SU-DHL-6 (cell line): ENCODE measurements at regions not wholly inside any gene's neighbourhood (a gene's known extent, or its start where the extent isn't known, plus 50 kb on each side); places are given as distances from the start of the nearest gene placed in this dataset.
"Not testable (repeated sequence)": the region's sequence is repeated elsewhere in the genome, so short reads cannot be mapped to it uniquely, and the experiment has no call there.

Experiments
- H2AFZ ChIP-seq: fragments of 200-600 bp; sonication (generic); 2 replicates; pipeline ENCODE4 v1.6.1; 2014; ENCODE audit warnings: low read depth, mild to moderate bottlenecking, moderate library complexity, mixed read lengths, antibody characterized with exemption, low read length; ENCODE audit not compliant: severe bottlenecking
- H3F3A ChIP-seq: fragments of 200-600 bp; shearing (Covaris generic); 2 replicates; pipeline ENCODE4 v1.6.0; 2016; ENCODE audit warnings: antibody characterized with exemption, mild to moderate bottlenecking; ENCODE audit not compliant: insufficient read depth
- H3K27ac ChIP-seq: fragments of 200-600 bp; sonication (generic); 2 replicates; pipeline ENCODE4 v1.5.1; 2016; ENCODE audit warnings: low read depth, mild to moderate bottlenecking, low read length, moderate library complexity, mixed read lengths
- H3K27me3 ChIP-seq: fragments of 200-600 bp; sonication (generic), shearing (Covaris generic); 2 replicates; pipeline ENCODE4 v1.6.0; 2014; ENCODE audit warnings: mild to moderate bottlenecking, low read length
- H3K36me3 ChIP-seq: fragments of 200-600 bp; sonication (generic); 2 replicates; pipeline ENCODE4 v1.6.1; 2014; ENCODE audit warnings: mild to moderate bottlenecking, low read length, mixed read lengths
- H3K4me2 ChIP-seq: fragments of 300-600, 200-600 bp; shearing (Covaris generic), sonication (generic); 2 replicates; pipeline ENCODE4 v1.6.0; 2014; ENCODE audit warnings: low read length, low read depth, mild to moderate bottlenecking; ENCODE audit not compliant: poor library complexity, severe bottlenecking
- H3K4me3 ChIP-seq: fragments of 200-600 bp; sonication (generic); 2 replicates; pipeline ENCODE4 v1.5.1; 2014; ENCODE audit warnings: antibody characterized with exemption, low read length, mild to moderate bottlenecking, mixed read lengths; ENCODE audit not compliant: insufficient read depth, poor library complexity, severe bottlenecking
- H3K79me2 ChIP-seq: fragments of 200-600 bp; sonication (generic); 2 replicates; pipeline ENCODE4 v1.6.1; 2014; ENCODE audit warnings: mild to moderate bottlenecking, low read length, moderate library complexity; ENCODE audit not compliant: insufficient read depth
- H3K9ac ChIP-seq: fragments of 200-600 bp; sonication (generic); 2 replicates; pipeline ENCODE4 v1.7.0; 2014; ENCODE audit warnings: mild to moderate bottlenecking, low read length
- H3K9me2 ChIP-seq: fragments of 200-600 bp; sonication (generic); replicated peaks from 2 replicates; pipeline ENCODE4 v1.6.1; 2014; ENCODE audit warnings: low read length; ENCODE audit not compliant: insufficient read depth
- H3K9me3 ChIP-seq: fragments of 200-600 bp; sonication (generic); 2 replicates; pipeline ENCODE4 v1.6.1; 2014; ENCODE audit warnings: low read length, mixed read lengths; ENCODE audit not compliant: insufficient read depth
- H4K20me1 ChIP-seq: fragments of 200-600 bp; sonication (generic); 2 replicates; pipeline ENCODE4 v1.6.1; 2014; ENCODE audit warnings: low read depth, mild to moderate bottlenecking, antibody characterized with exemption, low read length, moderate library complexity, mixed read lengths
- CTCF ChIP-seq: fragments of 200-600 bp; sonication (generic); IDR thresholded peaks from one replicate; pipeline ENCODE4 v1.5.1; 2017; ENCODE audit warnings: antibody characterized with exemption, mild to moderate bottlenecking, low read length, moderate library complexity; ENCODE audit not compliant: insufficient read depth, poor library complexity, severe bottlenecking
- EZH2phosphoT487 ChIP-seq: fragments of 200-600 bp; sonication (generic), shearing (Covaris generic); conservative IDR thresholded peaks from 2 replicates; pipeline ENCODE4 v1.6.1; 2018; ENCODE audit warnings: mild to moderate bottlenecking, antibody characterized with exemption, low read length, moderate library complexity, mixed read lengths

GRCh38 chr12:131298526-131299369 is 345.0 kb downstream of the ADGRD1 start:
- not testable (repeated sequence) for H3K36me3 ChIP-seq, H3K27ac ChIP-seq, H3K27me3 ChIP-seq, H3K4me3 ChIP-seq, H3K9ac ChIP-seq, H3K9me2 ChIP-seq, H2AFZ ChIP-seq, H3F3A ChIP-seq, H3K4me2 ChIP-seq, H4K20me1 ChIP-seq, H3K9me3 ChIP-seq, H3K79me2 ChIP-seq

- H2AFZ ChIP-seq, H3K9ac ChIP-seq, H3K27me3 ChIP-seq, H3K36me3 ChIP-seq, H4K20me1 ChIP-seq, H3K27ac ChIP-seq, H3K4me2 ChIP-seq, H3F3A ChIP-seq, H3K9me3 ChIP-seq, H3K4me3 ChIP-seq, H3K9me2 ChIP-seq, H3K79me2 ChIP-seq: not testable (repeated sequence)
These were observed 345.6 kb downstream of the ADGRD1 start for GRCh38 chr12:131299370-131299701.

GRCh38 chr12:131303576-131303975 is 349.9 kb downstream of the ADGRD1 start:
- not testable (repeated sequence) for H3K9me2 ChIP-seq, H3K79me2 ChIP-seq, H3K36me3 ChIP-seq, H3K4me2 ChIP-seq, H3K27ac ChIP-seq, H3K4me3 ChIP-seq, H3K9ac ChIP-seq, H3K9me3 ChIP-seq, H3K27me3 ChIP-seq, H3F3A ChIP-seq, H2AFZ ChIP-seq, H4K20me1 ChIP-seq

- H2AFZ ChIP-seq, H3K27ac ChIP-seq, H4K20me1 ChIP-seq, H3K9me3 ChIP-seq, H3K27me3 ChIP-seq, H3K79me2 ChIP-seq, H3F3A ChIP-seq, H3K9me2 ChIP-seq, H3K4me3 ChIP-seq, H3K9ac ChIP-seq, H3K4me2 ChIP-seq, H3K36me3 ChIP-seq: not testable (repeated sequence)
These were observed 350.9 kb downstream of the ADGRD1 start for GRCh38 chr12:131304642-131305041.

- no peaks in the 10 kb centered on the region for H3K79me2 ChIP-seq
- H3K9me3 ChIP-seq: no peaks in the 10 kb centered on the region
- no peak overlapping the region for H3K27ac ChIP-seq
- no peak overlapping the region for H3K4me3 ChIP-seq
- H3K4me2 ChIP-seq: no peak overlapping the region
- no peaks in the 10 kb centered on the region for H3K27me3 ChIP-seq
- H4K20me1 ChIP-seq: no peaks in the 10 kb centered on the region
- no peaks in the 10 kb centered on the region for H3F3A ChIP-seq
- H3K9me2 ChIP-seq: no peaks in the 10 kb centered on the region
- no peak for TF ChIP-seq CTCF
- TF ChIP-seq EZH2phosphoT487: no peak
- no peak overlapping the region for H3K9ac ChIP-seq
- H2AFZ ChIP-seq: no peak overlapping the region
- no peaks in the 10 kb centered on the region for H3K36me3 ChIP-seq
These were observed 356.0 kb downstream of the ADGRD1 start for GRCh38 chr12:131309700-131310099.

GRCh38 chr12:131310227-131310969 is 356.7 kb downstream of the ADGRD1 start:
- not testable (repeated sequence) for H3K27ac ChIP-seq, H3F3A ChIP-seq, H3K9me3 ChIP-seq, H3K36me3 ChIP-seq, H4K20me1 ChIP-seq, H3K9me2 ChIP-seq, H3K27me3 ChIP-seq, H3K4me3 ChIP-seq, H2AFZ ChIP-seq, H3K9ac ChIP-seq, H3K4me2 ChIP-seq, H3K79me2 ChIP-seq

- H4K20me1 ChIP-seq, H2AFZ ChIP-seq, H3K4me3 ChIP-seq, H3K36me3 ChIP-seq, H3K79me2 ChIP-seq, H3K4me2 ChIP-seq, H3K27ac ChIP-seq, H3F3A ChIP-seq, H3K27me3 ChIP-seq, H3K9me3 ChIP-seq, H3K9me2 ChIP-seq, H3K9ac ChIP-seq: not testable (repeated sequence)
These were observed 357.6 kb downstream of the ADGRD1 start for GRCh38 chr12:131311279-131311722.
